Peyer's patch (tissue), 4 donors: ENCODE measurements at regions not wholly inside any gene's neighbourhood (a gene's known extent, or its start where the extent isn't known, plus 50 kb on each side); places are given as distances from the start of the nearest gene placed in this dataset.

Experiments
- CTCF ChIP-seq, 6 experiments: fragments of 450-650 bp in 4 of 6; fragments of 200-600 bp in 2 of 6; sonication (generic) in 1 of 6; IDR thresholded peaks; one replicate each; pipeline ENCODE4 v1.5.1; 2017 to 2019; ENCODE audit warnings: antibody characterized with exemption in 6 of 6, mild to moderate bottlenecking in 3 of 6, moderate library complexity in 1 of 6
- POLR2A ChIP-seq, 2 donors: fragments of 450-650 bp; IDR thresholded peaks; one replicate each; pipeline ENCODE4 v1.5.1; 2017; ENCODE audit warnings: antibody characterized with exemption in 2 of 2, mild to moderate bottlenecking in 2 of 2, moderate library complexity in 2 of 2

GRCh38 chr6:126147291-126147815, 161.0 kb downstream of the TRMT11 start:
- TF ChIP-seq CTCF (IDR thresholded peaks at IDR 0.05), result no peak
- TF ChIP-seq POLR2A (IDR thresholded peaks at IDR 0.05), result no peak
